Tongue (tissue), 1 donor: ENCODE measurements at regions not wholly inside any gene's neighbourhood (a gene's known extent, or its start where the extent isn't known, plus 50 kb on each side); places are given as distances from the start of the nearest gene placed in this dataset.
"Not testable (repeated sequence)": the region's sequence is repeated elsewhere in the genome, so short reads cannot be mapped to it uniquely, and the experiment has no call there.

Source experiments
- DNase-seq: peaks from one replicate; pipeline ENCODE4 v3.0.0-alpha.2; 2015

- DNase-seq, result no peak
These were observed 495.4 kb downstream of the TOX3 start for GRCh38 chr16:52051414-52052172.

DNA sequence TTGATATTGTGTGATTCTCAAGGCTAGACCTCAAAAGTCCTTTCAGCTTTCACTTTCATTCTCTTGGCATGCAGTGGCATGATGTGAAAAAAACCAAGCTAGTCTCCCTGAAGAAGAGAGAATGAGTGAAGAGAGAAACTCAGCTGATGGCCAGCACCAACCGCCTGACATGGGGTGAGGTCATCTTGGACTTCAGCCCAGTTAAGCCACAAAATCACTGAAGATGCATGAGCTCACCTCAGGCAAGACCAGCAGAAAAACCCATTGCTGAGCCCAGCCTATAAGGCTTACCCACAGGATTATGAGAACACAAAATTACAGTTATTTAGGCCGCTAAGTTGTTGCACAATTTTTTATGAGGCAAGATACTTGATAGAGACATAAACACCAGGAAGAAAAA is 496.5 kb downstream of the TOX3 start:
- no peak for DNase-seq

- no peak for DNase-seq
These were observed 511.5 kb downstream of the TOX3 start for GRCh38 chr16:52035436-52035835.

- DNase-seq, result no peak
These were observed 512.1 kb downstream of the TOX3 start for GRCh38 chr16:52034830-52035229.

DNA sequence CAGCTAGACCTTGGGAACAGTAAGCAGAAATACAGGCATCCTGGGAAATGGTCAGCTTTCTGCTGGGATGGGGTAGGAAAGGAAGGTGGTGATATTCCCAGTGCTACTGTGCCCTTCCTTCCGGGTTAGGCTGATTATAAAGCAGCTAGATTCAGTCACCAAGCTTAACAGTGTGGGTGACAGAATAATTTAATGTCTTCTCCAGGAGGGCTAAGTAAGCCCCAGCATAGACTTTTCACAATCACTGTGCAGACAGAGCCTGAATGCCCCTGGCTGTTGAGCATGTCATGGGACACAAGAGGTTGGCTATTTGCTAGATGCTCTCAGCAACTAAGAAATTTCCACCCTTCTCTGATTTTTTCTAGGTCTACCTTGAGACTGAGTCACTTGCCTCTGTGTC is 513.0 kb downstream of the TOX3 start:
- DNase-seq, result no peak

GRCh38 chr16:52022980-52023379 is 524.0 kb downstream of the TOX3 start:
- no peak for DNase-seq

DNA sequence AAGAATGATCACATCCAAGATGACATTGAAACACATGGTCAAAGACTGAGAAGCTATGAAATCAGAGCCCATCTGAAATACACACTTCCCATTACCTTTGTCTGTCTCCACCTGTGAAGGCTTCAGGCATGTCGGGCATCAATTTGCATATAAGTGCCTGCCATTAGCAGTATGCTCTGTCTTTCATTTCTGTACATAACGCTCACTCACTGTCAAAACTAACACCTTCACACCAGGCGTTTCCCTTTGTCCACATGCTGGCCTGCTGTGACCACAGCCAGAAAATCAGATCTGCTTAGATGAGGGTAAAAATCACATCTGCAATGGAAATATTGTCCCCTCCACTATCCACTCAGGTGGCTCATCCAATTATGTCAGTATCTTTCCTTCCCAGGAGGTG is 524.8 kb downstream of the TOX3 start:
- no peak for DNase-seq

- no peak for DNase-seq
These were observed 530.6 kb downstream of the TOX3 start for GRCh38 chr16:52016387-52016786.

DNA sequence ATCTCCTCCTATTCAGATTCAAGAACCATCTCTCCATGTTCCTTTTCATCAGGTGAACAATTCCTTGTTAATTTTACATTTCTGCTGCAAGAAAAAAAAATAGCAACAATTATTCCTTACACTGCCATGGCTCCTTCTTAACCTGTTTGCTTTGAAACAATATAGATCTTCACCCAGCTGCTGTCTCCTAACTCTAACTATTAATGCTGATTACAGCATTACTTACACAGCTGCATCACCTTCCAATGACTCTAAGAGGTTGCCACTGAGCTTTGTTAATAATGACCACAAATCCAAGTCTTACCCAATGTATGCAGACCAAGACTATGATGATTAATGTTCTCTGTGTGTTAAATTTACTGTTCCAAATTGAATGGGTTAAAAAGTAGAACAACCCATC is 541.4 kb downstream of the TOX3 start:
- no peak for DNase-seq

- DNase-seq, result no peak
These were observed 542.6 kb downstream of the TOX3 start for GRCh38 chr16:52004343-52004742.

DNA sequence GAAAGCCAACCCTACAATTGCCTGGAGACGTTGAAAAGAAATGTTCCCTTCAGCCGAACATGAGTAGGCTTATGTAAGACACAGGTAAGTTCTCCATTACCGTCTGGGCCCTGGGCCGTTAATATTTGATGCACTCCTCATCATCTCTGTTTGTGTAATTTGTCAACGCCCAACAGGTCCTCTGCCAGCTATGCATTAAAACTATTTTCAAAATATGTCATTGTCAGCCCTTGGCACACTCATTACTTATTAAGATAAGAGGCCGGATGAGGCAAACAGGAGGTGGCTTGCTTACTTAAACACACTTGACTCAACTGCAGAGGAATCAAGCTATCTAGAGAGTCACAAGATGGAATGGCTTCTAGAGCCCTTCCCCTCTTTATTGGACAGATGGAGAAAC is 544.9 kb downstream of the TOX3 start:
- no peak for DNase-seq

GRCh38 chr16:51996516-51996915 is 550.4 kb downstream of the TOX3 start:
- no peak for DNase-seq

DNA sequence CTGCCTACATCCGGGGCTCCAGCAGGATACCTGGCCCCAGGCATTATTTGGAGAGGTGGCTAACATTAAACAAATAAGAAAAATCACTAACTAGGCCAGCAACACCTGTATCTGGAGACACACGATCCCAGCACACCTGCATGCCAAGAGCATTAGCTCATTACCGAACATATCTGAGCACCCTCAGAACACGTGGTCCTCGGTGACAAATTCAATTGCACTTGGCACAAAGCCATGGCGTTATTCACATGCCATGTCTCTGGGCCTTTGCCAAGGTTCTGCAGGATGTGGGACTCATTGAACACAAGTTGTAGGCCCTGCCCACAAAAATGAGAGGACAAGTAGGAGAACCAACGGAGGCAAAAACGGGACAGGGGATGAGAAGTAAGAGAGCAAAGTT is 552.3 kb downstream of the TOX3 start:
- peak; percentile 43 for DNase-seq

DNA sequence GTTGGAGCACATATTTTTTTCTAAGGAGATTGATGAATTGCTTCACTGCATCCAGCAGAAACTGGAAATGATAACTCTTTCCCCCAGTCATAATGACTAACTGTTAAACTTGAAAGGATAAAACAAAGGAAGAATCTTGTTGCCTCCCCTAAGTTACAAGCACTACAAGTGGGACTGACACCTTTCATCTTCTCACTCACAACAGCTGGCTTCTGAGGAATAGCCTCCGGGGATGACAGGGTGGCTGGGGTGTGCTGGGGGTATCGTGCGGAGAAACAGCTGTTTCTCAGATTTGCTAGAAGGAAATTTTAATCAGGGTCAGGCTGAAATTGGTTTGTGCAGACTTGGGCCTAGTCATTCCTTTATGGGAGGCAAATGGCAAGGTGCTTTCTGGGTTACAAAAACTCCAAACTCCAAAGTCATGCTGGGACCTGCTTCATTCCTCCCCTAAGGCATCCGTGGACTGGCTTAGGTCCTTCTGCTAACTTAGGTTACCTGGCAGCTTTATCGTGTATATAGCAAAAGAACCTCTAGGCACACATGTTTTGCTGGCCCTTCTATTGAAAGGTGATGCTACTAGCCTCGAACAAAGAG is 557.2 kb downstream of the TOX3 start:
- no peak for DNase-seq

DNA sequence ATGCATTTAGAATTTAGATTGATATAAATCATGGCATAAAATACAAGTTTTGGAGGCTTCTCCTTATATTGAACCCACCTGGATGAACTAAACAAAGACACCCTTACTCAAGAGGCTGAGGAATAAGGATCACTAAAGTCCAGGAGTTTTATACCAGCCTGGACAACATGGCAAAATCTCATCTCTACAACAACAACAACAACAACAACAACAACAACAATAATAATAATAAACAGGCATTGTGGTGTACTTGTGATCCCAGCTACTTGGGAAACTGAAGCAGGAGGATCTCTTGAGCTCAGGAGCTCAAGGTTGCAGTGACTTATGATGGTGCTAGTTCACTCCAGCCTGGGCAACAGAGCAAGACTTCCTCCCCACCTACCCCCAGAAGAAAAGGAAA is 558.0 kb downstream of the TOX3 start:
- DNase-seq, result no peak

DNA sequence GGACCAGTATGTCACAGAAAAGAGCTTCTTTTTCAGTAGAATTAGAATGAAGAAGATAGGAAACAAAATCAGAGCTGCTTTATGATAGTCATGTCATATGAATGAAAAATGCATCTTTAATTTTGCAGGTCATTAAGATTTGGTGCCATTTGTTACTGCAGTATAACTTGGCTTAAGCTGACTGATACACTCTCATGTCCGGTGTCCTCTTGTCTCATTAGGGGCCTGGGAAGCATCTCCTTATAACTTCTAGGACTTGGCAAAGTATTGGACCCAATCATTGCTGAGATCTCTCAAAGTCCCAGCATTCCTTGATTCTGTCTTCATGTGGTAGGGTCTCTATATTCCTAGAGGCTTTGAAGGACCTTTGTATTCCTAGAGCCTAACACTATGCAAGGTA is 559.4 kb downstream of the TOX3 start:
- no peak for DNase-seq

GRCh38 chr16:51986717-51987116 is 560.2 kb downstream of the TOX3 start:
- no peak for DNase-seq

DNA sequence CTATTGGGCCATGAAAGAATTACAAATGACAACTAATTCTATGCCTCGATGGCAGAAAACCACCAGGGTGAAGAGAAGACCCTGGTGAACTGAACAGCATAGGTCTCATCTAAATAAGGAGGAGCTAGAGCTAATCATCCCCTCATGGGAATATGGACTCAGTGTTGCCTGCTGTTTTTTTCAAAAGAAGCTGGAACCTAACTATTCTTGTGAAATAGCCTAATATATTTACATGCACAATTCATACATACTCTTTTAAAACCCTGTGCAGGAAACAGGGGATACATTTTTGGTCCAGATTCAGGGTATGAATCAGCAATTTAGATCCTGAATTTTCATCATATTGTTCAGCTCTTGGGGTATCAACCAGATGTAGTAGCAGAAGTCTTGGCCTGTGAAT is 560.6 kb downstream of the TOX3 start:
- no peak for DNase-seq

DNA sequence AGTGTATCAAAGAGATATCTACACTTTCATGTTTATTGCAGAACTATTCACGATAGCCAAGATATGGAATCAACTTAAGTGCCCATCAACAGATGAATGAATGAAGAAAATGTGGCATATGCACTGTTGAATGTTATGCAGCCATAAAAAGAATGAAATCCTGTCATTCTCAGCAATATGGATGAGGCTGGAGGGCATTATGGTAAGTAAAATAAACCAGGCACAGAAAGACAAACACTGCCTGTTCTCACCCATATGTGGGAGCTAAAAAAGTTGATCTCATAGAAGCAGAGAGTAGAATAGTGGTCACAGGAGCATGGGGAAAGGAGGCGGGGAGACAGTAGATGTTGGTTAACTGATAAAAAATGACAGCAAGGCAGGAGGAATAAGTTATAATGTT is 561.8 kb downstream of the TOX3 start:
- no peak for DNase-seq

DNA sequence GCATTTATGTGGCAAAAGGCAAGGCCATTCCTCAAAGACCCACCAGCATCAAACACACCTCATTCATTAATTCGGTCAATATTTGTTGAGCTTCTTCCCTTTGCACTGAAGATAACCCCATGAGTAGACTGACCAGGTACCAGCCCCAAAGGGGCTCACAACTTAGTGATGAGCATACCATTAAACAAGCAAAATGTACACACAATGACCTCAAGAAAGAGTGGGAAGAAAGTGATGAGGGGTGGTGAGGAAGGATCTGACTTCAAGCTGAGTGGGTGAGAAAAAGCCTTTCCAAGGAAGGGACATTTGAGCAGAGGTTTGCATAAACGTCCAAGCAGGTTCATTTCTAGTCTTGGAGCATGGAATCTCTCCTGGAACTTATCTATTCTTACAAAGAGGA is 562.5 kb downstream of the TOX3 start:
- DNase-seq, result no peak

- DNase-seq, result peak; percentile 90
These were observed 563.9 kb downstream of the TOX3 start for GRCh38 chr16:51982715-51983680.

DNA sequence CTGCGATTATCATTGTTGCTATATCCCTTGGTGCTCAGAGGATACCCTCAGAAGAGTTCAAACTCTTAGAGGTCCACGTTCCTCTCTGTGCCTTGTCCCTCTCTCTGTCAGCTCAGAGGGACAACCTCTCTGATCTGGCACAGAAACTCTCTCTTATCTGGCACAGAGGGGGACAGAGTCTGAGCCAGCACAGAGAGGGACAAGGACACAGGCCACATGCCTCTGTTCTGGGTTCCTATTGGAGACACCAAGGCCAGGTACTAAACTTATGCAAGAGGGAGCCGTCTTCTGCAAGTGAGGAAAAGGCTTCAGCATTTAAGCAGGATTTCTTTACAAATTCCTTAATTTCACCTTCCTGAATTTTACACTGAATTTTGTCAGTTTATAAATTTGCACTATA is 565.2 kb downstream of the TOX3 start:
- DNase-seq, result no peak

DNA sequence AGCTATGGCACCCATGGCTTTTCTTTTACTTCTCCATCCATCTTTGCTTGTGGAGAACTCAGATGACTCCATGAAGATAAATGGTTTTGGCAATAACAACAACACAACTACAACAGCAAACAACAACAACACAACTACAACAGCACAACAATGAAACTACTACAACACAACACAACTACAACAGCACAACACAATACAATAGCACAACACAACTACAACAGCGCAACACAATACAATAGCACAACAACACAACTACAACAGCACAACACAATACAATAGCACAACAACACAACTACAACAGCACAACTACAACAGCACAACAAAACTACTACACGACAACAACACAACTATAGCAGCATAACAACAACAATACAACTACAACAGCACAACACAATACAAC is 569.4 kb downstream of the TOX3 start:
- DNase-seq, result not testable (repeated sequence)
